HG02623 (cell line): ENCODE measurements at regions not wholly inside any gene's neighbourhood (a gene's known extent, or its start where the extent isn't known, plus 50 kb on each side); places are given as distances from the start of the nearest gene placed in this dataset.

Experiments used
- ATAC-seq: cut with Tn5 transposase; IDR thresholded peaks from one replicate; pipeline ENCODE4 v1.9.1; 2021; ENCODE audit warnings: moderate library complexity; ENCODE audit not compliant: unreplicated experiment

DNA sequence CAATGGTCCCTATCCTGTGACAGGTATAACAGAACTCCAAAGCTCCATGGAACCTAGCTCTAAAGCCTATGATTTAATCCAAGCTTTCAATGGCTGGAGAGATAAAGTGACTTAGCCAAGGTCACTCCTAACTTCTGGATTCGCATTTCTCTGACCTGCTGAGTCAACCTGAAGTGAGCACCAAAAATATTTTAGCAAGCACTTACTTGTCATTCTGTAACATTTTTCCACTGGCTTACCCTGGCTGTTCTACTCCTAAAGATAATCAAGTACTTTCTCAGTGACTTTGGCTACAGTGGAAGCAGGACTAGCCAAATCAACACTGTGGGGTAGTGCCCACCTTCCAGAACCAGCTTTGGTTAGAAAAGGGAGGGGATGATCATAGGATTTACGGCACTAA, 188.3 kb downstream of the OGFRL1 start:
- no peak for ATAC-seq

DNA sequence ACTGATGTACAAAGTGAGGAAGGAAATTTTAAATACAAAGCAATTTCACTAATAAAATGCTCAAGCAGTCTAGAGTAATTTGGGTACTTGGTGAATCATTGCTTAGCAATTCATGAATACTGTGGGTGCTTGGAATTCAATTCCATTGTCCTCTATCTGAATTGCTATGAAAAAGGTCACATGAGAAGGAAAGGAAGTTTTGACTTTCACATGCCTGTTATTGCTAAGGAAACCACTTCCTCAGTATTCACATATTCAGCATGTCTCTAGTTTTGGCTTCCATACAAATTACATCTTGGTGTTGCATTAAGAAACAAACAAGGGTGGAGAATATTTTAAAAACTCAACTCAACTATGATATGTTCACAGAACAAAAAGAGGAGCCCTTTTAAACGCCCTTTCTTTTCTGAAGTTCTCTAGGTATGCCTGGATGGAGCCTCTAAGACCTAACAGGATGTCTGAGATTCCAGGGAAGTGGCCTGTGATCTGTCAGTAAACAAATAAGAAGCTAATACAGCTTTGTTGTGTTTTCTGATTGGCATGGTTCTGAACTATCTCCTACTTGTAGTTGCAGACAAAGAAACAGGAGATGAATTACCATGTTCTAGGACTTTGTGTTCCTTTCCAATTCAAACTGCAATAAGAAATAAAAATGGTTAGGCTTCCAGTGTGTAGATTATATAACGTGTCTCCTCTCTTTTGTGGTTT, 190.4 kb downstream of the OGFRL1 start:
- no peak for ATAC-seq

DNA sequence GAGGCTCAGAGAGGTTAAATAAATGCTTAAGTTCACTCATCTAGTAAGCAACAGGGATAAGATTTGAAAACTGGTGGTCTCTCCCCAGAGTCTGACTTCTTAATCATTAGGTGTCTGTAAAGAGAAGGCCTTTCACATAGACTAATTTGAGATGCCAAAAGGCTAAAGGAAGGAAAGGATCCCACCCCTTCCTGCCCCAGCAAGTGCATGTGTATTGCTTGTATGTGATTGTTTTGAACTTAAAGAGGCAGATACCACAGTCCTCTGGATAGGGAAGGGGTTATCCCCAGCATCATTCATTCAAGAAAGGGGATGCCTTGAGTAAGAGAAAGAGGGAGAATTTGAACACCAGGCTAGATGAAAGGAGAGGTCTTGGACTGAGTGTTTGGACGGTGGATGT, 192.0 kb downstream of the OGFRL1 start:
- ATAC-seq: no peak

DNA sequence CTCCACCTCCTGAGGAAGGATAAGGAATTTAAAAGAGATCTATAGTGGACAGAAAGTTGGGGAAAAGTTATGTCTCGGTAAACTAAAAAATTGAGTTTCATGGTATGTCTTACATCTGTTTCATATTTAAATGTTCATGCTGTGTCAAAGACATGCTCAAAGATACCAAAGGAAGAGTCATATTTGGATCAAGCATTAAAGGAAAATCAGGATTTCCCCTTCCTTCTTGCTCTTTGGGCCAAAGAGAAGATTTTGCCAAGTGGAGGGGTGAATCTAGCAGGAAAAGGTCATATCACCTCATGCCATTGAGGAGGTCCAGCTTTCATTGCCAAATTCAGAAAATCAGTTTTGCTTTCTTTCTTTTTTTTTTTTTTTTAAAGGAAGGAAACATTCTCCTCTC, 192.4 kb downstream of the OGFRL1 start:
- ATAC-seq: no peak

DNA sequence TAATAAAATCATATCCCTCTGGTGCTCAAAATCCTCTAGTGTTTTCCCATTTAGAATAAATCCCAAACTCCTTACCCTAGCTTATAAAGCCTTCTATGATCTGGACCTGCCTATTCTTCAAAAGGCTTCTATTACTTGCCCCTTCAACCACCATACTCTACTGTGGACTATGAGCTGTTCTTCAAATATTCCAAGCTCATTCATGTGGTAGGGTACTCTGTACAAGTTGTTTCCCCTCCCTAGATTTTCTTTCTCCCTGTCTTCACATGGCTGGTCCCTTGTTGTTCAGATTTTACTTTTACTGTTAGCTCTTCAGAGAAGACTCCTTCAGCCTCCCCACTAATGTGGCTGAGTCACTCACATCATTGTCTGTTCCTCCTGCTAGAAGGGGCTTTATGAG, 193.2 kb downstream of the OGFRL1 start:
- no peak for ATAC-seq

DNA sequence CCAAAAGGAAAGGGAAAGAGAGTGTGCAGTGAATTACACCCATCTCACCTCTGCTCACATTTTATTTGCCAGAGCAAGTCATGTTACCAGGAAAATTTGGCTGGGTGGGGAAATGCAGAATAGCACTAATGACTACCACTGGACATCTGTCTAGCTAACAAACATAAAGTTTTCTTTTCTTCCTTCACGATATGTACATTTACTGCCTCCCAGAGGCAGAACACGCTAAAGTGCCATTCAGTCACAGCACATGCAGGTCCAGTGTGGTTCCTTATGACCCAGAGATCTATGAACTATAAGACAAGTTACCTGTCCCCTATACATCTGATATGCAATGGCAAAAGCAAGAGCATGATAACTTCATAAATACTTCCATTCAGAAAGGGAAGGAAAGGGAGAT, 194.1 kb downstream of the OGFRL1 start:
- no peak for ATAC-seq

DNA sequence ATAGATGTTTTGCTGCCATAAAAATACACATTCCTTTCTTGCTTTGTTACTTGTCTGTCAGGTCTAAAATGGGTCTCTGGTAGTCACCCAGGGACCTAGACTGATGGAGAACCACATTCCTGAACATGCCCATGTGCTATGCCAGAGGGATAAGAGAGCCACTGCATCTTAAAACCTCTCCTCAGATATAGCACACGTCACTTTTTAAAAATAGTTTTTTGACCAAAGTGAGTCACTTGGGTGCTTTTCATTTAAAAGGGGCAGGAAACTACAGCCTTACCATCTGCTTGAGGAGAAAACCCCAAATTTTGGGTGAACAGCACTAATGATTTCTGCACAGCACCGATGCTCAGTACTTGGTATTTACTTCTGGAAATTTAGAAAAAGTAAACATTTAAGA, 197.8 kb downstream of the OGFRL1 start:
- ATAC-seq: no peak

DNA sequence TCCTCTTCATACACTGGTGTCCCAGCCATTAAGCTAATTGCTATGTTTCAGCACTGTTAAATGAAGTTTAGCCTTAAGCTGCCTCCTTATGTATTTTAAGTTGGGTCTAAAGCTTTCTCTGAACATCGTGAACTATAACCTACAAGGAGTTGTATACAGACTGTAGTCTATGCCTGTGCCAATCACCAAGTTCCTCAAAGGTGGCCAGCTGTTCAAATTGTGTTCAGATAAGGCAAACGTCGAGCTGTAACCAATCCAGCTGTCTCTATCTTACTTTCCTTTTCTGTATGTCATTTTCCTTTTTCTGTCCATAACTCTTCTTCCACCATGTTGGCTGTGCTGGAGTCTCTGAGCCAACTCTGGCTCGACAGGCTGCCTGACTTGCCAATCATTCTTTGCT, 199.6 kb downstream of the OGFRL1 start:
- no peak for ATAC-seq

DNA sequence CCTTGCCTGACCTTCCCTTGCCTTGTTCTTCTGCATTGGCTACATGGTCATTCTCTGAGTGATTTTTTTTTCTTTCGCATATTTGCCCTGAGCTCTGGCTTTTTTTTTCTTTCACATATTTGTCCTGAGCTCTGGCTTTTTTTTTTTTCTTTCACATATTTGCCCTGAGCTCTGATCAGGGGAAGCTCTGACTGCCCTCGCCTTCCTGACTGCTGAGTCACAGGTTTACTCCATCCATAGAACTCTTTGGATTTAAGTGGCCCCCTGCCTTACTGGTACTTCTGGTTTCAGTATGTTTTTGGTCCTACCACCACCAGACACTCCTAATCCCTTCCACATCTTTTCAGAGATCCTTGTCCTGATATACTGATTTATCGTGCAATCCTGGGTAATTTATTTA, 201.1 kb downstream of the OGFRL1 start:
- ATAC-seq: no peak

DNA sequence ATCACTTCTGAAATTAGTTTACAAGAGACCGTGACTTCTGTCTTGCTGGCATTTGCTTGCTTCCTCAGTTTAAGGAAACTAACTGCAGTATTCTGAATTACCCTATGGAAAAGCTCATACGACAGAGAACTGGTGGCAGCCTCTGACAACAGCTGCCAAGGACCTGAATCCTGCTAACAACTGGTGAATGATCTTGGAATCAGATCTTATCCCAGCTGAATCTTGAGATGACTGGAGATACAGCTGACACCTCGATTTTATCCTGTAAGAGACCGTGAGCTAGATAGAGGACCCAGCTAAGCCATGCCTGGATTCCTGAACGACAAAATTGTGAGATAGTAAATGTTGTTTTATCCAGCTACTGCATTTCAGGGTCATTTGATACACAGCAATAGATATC, 202.3 kb downstream of the OGFRL1 start:
- no peak for ATAC-seq

DNA sequence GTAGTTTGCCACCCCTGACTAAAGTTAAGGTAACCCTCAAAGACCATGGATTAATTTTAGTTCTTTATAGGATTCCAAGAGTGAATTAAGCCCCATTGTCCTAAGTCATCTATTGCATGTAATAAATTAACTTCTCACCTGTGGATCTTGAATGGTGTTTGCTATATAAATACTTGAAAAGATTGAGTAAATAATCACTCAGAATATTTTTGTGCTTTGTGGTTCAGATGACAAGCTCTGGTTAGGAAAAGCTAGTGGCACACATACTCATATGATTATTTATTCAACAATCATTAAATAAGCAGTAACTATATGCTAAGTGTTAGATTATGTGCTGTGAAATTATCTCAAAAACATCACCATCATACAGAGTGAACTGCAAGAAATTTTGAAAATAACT, 203.2 kb downstream of the OGFRL1 start:
- ATAC-seq: no peak

DNA sequence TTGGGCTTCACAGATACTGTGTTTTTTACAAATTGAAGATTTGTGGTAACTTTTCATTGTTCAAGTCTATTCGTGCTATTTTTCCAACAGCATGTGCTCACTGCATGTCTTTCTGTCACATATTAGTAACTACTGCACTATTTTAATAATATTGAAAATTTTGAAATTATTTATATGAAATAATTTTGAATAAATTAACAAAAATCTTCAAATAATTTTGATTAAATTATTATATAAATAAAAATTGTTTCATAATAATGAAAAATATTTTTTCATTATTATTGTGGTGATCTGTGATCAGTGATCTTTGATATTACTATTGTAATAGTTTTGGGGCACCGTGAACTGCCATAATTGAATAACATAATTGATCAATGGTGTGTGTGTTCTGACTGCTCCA, 204.1 kb downstream of the OGFRL1 start:
- ATAC-seq: no peak

DNA sequence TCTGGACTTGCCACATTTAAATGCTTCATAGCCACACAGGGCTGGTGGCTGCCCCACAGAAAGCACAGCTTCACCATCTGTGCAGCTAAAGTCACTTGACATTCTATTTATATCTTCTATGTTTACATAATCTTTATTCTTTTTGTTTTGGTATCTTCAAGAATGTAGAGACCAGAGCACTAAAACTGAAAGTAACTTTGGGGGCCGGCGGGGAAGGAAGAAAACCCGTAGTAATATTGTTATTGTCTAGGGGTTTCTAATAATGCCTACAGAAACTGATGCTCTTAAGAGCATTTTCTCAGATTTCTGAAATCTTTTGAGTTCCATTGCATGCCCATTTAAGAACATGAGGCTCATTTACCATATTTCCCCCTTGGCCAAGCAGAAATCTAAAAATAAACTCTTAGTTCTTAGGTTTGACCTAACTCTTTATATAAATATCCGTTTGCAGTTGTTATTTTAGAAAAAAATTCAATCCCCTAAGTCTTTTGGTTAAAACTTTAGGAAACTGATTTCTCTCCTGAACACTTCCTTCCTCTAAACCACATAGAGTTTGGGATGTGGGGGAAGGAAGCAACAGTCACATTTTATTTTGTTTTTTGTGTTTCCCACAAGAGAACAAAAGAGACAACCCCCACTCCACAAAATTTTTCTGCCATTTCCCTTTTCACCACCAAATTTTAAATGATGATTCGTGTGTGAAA, 207.6 kb downstream of the OGFRL1 start:
- peak; percentile 99 for ATAC-seq

DNA sequence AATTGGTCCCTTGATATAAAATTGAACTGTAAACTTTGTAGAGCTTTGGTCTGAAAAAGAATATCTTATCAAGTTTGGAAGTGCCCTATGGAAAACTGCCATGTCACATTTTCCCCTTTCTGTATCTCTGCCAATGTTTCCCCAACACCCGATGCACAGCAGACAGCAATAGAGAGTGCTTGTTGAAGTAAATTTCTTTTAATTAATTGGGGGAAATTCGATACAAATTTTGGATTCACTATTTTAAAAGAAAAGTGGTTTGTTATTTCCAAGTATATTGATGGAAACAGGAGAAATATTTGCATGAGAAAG, 208.1 kb downstream of the OGFRL1 start:
- no peak for ATAC-seq

DNA sequence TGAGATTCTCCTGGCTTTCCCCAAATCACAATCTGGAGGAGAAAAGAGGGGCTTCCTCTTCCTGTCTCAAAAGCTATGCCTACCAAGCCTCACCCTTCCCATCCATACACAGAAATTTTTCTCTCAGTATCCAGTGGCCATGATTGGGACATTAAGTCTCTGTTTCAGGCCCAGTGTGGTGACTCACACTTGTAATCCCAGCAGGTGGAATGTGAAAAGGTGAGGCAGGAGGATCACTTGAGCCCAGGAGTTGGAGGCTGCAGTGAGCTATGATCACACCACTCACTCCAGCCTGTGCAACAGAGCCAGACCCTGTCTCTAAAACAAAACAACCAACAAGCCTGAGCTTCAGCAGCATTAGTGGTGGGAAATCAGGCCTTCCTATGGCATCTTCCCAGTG, 210.0 kb downstream of the OGFRL1 start:
- no peak for ATAC-seq

DNA sequence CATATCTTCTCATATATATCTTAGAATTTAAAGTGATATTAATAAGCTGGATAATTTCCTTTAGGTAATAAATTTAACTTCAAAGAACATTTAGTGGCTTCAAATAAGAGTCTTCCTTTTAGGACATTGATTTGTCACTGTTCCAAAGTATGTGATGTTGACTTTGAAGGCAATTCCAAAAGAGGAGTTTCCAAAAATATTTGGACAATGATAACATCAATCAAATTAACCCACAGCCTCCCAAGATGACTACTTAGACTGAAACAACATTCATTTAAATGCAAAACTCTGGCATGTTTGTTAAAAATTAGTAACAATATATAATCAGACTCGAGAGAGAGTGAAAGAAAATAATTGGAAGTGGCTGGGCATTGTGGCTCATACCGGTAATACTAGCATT, 211.1 kb downstream of the OGFRL1 start:
- no peak for ATAC-seq

DNA sequence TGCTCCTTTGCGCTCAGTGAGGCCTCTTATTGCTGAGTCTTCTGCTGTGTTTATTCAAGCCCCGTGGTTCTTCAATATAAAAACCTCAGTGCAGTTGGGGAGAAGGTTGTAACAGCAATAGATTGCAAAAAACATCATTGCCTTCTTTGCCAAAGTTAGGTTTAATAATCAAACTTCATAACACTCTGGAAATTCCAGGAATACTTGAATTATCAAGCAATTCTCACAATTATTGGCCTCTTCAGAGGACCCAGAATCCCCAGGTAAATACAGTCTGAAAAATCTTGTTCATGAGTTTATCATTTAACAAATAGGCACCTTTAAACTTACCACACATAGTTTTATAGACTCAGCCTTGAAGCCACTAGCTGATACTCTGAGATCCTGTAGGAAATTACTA, 213.6 kb downstream of the OGFRL1 start:
- ATAC-seq: no peak

DNA sequence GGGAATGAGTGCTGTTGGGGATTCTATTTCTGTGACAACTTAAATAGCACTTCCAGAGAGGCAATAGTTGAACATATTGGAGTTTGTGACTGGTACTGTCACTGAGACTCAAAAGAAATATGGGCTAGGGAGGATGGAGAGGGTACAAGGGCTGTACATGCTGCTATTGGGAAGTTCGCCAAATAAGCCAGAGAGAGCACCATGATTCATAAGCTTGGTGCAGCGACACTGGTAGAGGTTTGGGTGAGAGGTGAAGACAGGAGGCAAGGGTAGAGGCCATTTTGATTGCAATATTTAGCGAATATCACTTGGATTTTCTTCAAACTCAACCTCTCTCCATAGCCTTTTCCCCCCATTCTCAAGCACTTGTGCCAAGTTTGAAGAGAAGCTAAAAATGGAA, 214.3 kb downstream of the OGFRL1 start:
- ATAC-seq: no peak

DNA sequence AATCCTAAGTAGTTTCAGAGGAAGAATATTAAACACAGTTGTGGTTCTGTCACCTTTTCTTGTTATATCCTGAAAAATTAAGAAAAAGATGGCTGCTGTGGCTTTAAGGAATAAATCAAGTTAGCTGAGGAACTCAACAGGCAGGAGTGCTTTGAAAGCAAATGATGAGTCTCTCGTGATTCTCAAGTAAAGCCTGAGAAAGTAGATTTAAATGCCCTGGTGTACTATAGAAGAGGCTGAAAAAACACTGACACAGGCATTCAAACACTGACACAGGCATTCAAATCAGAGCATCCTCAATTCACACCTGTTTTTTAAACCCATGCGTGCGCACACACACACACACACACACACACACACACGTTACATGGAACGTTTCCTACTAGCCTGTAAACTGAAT, 218.6 kb downstream of the OGFRL1 start:
- no peak for ATAC-seq

DNA sequence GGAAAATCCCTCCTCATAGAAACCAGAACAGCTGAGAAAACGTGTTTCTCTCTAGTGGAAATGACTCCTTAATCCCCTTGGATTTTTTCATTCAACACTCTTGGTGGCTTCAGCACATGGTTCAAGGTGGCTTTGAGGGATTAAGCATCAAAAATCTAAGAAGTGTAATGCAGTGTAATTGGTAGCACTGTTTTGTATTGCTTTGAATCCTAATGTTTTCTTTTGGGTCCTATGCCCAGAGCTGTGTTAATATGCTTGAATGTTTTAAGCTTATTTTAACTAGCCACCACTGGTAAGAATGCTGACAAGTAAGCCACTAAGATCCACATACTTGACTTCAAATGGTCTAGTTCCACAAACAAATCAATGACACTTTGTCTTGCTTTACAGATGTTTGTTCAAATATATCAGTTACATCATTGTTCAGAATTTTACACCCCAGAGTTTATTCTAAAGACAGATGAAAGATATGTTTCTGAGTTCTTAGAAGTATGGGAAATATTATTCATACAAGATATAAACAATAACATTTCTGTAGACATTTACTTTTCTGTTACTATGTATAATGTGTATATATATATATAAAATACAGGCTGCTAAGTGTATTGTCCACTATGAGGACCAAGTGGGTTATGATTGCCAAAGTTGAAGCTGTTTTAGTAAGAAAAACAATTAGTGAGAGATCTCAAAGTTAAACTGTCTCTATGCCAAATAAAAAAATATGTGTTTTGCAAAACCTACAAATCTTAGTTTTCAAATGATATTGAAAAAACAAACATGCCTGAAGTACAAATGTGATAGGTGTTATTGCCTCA, 220.8 kb downstream of the OGFRL1 start:
- ATAC-seq: no peak

DNA sequence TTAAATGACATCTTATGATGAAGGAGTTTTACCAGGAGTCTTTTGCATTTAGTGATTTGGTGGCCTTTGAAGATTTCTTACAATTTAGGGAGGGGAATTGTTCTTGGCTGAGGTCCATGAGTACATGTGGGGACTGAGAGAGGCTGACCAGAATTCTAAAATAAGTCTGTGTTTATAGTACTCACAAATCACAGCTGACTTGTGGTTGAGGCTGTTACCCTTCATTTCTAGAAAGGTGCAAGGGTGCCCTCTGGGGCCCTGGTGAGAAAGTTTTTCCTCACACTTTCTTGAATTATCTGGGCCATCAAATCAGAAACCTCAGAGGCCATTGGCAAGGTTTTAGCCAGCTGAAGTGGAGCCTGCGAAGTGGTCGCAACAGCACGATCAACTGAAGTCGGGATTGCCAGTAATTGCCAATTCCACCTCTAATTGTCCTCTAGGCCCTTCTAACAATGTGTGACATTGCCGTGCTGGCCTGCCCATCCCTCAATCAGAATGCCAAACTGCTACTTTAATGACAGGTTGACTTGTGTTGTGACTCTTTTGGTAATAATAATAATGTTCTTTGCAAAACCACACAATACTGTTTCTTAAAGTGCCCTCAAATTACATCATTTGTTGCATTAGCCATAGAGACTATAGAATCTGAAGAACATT, 221.6 kb downstream of the OGFRL1 start:
- peak; percentile 83 for ATAC-seq

DNA sequence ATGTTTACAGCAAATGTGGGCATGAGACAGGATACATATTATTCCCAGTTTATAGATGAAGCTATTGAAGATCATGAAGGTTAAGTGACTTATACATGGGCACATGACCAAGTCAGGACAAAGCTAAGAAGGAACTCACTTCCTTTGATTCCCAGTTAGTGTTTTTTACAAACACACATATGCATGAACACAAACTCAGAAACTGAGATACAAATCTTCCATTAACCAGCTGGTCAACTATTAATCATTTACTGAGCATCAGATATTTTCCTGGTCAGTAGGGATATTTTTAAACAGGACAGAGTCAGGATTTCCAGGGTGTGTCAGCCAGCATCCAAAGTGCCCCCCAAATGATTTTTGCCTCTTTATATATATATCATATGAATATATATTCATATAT, 222.2 kb downstream of the OGFRL1 start:
- ATAC-seq: no peak
